IMR-90 (cell line): ENCODE measurements at regions not wholly inside any gene's neighbourhood (a gene's known extent, or its start where the extent isn't known, plus 50 kb on each side); places are given as distances from the start of the nearest gene placed in this dataset.

Experiments
- ATAC-seq: fragments of 200-7000 bp; cut with Tn5 transposase; 2 replicates; pipeline ENCODE4 v1.9.1; 2020; ENCODE audit warnings: low read depth, mild to moderate bottlenecking, moderate library complexity
- BruUV-seq: library from RNA; stranded (reverse); fragments of 400-500 nt; replicated peaks from 2 replicates; lab custom pipeline; 2021; lab: Mats Ljungman, UMichigan
- CTCF ChIA-PET: fragments of 300-600 bp; formaldehyde crosslinking; extraction: SDS; loops from one replicate; lab custom pipeline; 2021; ENCODE audit warnings: antibody characterized with exemption; lab: Yijun Ruan, JAX
- POLR2A ChIA-PET: fragments of 300-600 bp; sonication (Branson Sonifier 250); formaldehyde crosslinking; loops from one replicate; lab custom pipeline; 2022; ENCODE audit warnings: antibody characterized with exemption; ENCODE audit not compliant: unreplicated experiment; lab: Charles Lee
- DNase-seq: peaks from one replicate; pipeline ENCODE4 v3.0.0; 2013
- H2AFZ ChIP-seq: replicated peaks from 2 replicates; pipeline ENCODE3; 2013; ENCODE audit warnings: low read length, mild to moderate bottlenecking; ENCODE audit not compliant: poor library complexity
- H2AK5ac ChIP-seq: 2 replicates; pipeline ENCODE4 v1.6.1; 2013; ENCODE audit warnings: low read depth, low read length, inconsistent platforms
- H2AK9ac ChIP-seq: replicated peaks from 2 replicates; pipeline ENCODE3; 2013; ENCODE audit warnings: mild to moderate bottlenecking, low read depth, low read length, moderate library complexity; ENCODE audit not compliant: poor library complexity
- H2BK120ac ChIP-seq: 2 replicates; pipeline ENCODE4 v1.6.1; 2013; ENCODE audit warnings: low read depth, low read length, inconsistent platforms
- H2BK15ac ChIP-seq: 3 replicates; pipeline ENCODE4 v1.6.1; 2013; ENCODE audit warnings: low read depth, low read length, inconsistent platforms
- H2BK20ac ChIP-seq: 2 replicates; pipeline ENCODE4 v1.6.1; 2013; ENCODE audit warnings: low read depth, mild to moderate bottlenecking, inconsistent platforms, low read length, moderate library complexity
- H2BK5ac ChIP-seq: 2 replicates; pipeline ENCODE4 v1.6.1; 2013; ENCODE audit warnings: mild to moderate bottlenecking, low read depth, low read length, inconsistent platforms; ENCODE audit not compliant: poor library complexity, severe bottlenecking
- H3K14ac ChIP-seq: replicated peaks from 2 replicates; pipeline ENCODE4 v1.6.1; 2013; ENCODE audit warnings: low read depth, low read length, inconsistent platforms
- H3K18ac ChIP-seq: 2 replicates; pipeline ENCODE4 v1.6.1; 2013; ENCODE audit warnings: low read depth, low read length, control low read depth
- H3K23ac ChIP-seq: 2 replicates; pipeline ENCODE4 v1.6.1; 2013; ENCODE audit warnings: low read depth, low read length, inconsistent platforms
- H3K27ac ChIP-seq: 2 replicates; pipeline ENCODE4 v1.5.1; 2013; ENCODE audit warnings: mild to moderate bottlenecking, control low read depth, low read length; ENCODE audit not compliant: insufficient read depth
- H3K27me3 ChIP-seq: 2 replicates; pipeline ENCODE4 v1.6.1; 2013; ENCODE audit warnings: low read length; ENCODE audit not compliant: control insufficient read depth, insufficient read depth
- H3K36me3 ChIP-seq: 2 replicates; pipeline ENCODE4 v1.6.1; 2013; ENCODE audit warnings: low read length, mixed read lengths; ENCODE audit not compliant: control insufficient read depth, insufficient read depth
- H3K4ac ChIP-seq: 2 replicates; pipeline ENCODE4 v1.6.1; 2013; ENCODE audit warnings: low read depth, low read length, inconsistent platforms
- H3K4me1 ChIP-seq: 2 replicates; pipeline ENCODE4 v1.6.1; 2013; ENCODE audit warnings: low read length, mixed read lengths; ENCODE audit not compliant: control insufficient read depth, insufficient read depth
- H3K4me2 ChIP-seq: 2 replicates; pipeline ENCODE4 v1.6.1; 2013; ENCODE audit warnings: low read depth, mild to moderate bottlenecking, control low read depth, low read length, moderate library complexity
- H3K4me3 ChIP-seq: 2 replicates; pipeline ENCODE4 v1.5.1; 2013; ENCODE audit warnings: low read depth, mild to moderate bottlenecking, control low read depth, low read length, moderate library complexity; ENCODE audit not compliant: insufficient read depth
- H3K56ac ChIP-seq: 2 replicates; pipeline ENCODE4 v1.6.1; 2013; ENCODE audit warnings: low read length, inconsistent platforms; ENCODE audit not compliant: insufficient read depth; ENCODE audit errors: extremely low read depth
- H3K79me1 ChIP-seq, 2 experiments: 2 replicates each; pipeline ENCODE4 v1.6.1; 2013; ENCODE audit warnings: low read length in 2 of 2, inconsistent platforms in 1 of 2, low read depth in 1 of 2
- H3K9ac ChIP-seq: 2 replicates; pipeline ENCODE4 v1.6.1; 2013; ENCODE audit warnings: low read depth, low read length, control low read depth
- H3K9me1 ChIP-seq: 2 replicates; pipeline ENCODE4 v1.6.1; 2013; ENCODE audit warnings: low read length, inconsistent platforms; ENCODE audit not compliant: insufficient read depth
- H3K9me3 ChIP-seq: 2 replicates; pipeline ENCODE4 v1.6.1; 2013; ENCODE audit warnings: low read length; ENCODE audit not compliant: control insufficient read depth, insufficient read depth
- H4K20me1 ChIP-seq: 2 replicates; pipeline ENCODE4 v1.6.1; 2013; ENCODE audit warnings: low read length, inconsistent platforms; ENCODE audit not compliant: insufficient read depth
- H4K5ac ChIP-seq: 2 replicates; pipeline ENCODE4 v1.6.1; 2013; ENCODE audit warnings: mild to moderate bottlenecking, low read depth, low read length, control low read depth
- H4K8ac ChIP-seq, 2 experiments: 2 replicates each; pipeline ENCODE4 v1.6.1; 2013; ENCODE audit warnings: low read depth in 2 of 2, low read length in 2 of 2, control low read depth in 1 of 2, inconsistent platforms in 1 of 2
- H4K91ac ChIP-seq: 2 replicates; pipeline ENCODE4 v1.6.1; 2013; ENCODE audit warnings: low read depth, low read length, inconsistent platforms; ENCODE audit not compliant: insufficient read depth
- CEBPB ChIP-seq: IDR thresholded peaks from 2 replicates; pipeline ENCODE4 v1.6.1; 2012; ENCODE audit warnings: low read depth, low read length, improper control_type of control experiment
- CHD1 ChIP-seq: IDR thresholded peaks from 2 replicates; pipeline ENCODE4 v1.6.1; 2012; ENCODE audit warnings: low read depth, low read length, improper control_type of control experiment
- FOS ChIP-seq: fragments of 150-350 bp; IDR thresholded peaks from 2 replicates; pipeline ENCODE4 v1.6.1; 2016; ENCODE audit warnings: low read depth, low read length
- MAZ ChIP-seq: IDR thresholded peaks from 2 replicates; pipeline ENCODE4 v1.6.1; 2012; ENCODE audit warnings: low read depth, mild to moderate bottlenecking, low read length, improper control_type of control experiment, moderate library complexity, borderline replicate concordance
- NFE2L2 ChIP-seq: fragments of 150-350 bp; IDR thresholded peaks from 2 replicates; pipeline ENCODE4 v1.6.1; 2016; ENCODE audit warnings: low read depth, mild to moderate bottlenecking, low read length
- POLR2A ChIP-seq: IDR thresholded peaks from 2 replicates; pipeline ENCODE4 v1.6.1; 2012; ENCODE audit warnings: mild to moderate bottlenecking, low read depth, low read length
- SMC3 ChIP-seq: fragments of 150-350 bp; IDR thresholded peaks from 2 replicates; pipeline ENCODE4 v1.6.1; 2016; ENCODE audit warnings: low read depth, mild to moderate bottlenecking, antibody characterized with exemption, low read length, moderate library complexity
- dilution Hi-C: fragments of 300-500 bp; cut with HindIII; formaldehyde crosslinking; loops from one replicate; pipeline ENCODE4 v1.14.3; 2018; ENCODE audit warnings: low sequenced_read_pairs; ENCODE audit not compliant: unreplicated experiment
- in situ Hi-C: fragments of 300-500 bp; cut with MboI; formaldehyde crosslinking; loops from 3 replicates; pipeline ENCODE4 v1.14.3; 2019; ENCODE audit warnings: low sequenced_read_pairs, inconsistent platforms, mixed read lengths
- intact Hi-C: fragments of 100-400 bp; cut with micrococcal nuclease; formaldehyde crosslinking; loops from 2 replicates; pipeline ENCODE4 v1.10.0; 2022
- TF ChIP-seq, protein P1 (sequence below): fragments of 150-350 bp; IDR thresholded peaks from 2 replicates; pipeline ENCODE4 v1.6.1; 2017; ENCODE audit warnings: mild to moderate bottlenecking, antibody characterized with exemption, low read length, low read depth
- TF ChIP-seq, protein P2 (sequence below): conservative IDR thresholded peaks from 2 replicates; pipeline ENCODE4 v1.5.1; 2012; ENCODE audit warnings: mild to moderate bottlenecking, low read depth, low read length, improper control_type of control experiment

GRCh38 chr4:81557306-81557705 lies 85.6 kb upstream of the RASGEF1B start:
- no peak overlapping the region for H2BK5ac ChIP-seq
- H2BK15ac ChIP-seq = no peak overlapping the region
- H4K8ac ChIP-seq = no peak overlapping the region
- no peak overlapping the region for H4K5ac ChIP-seq
- no peak overlapping the region for H3K4me3 ChIP-seq
- no peak overlapping the region for H2BK120ac ChIP-seq
- ChIA-PET POLR2A (no interaction called here), CTCF (interaction anchor here (0.6 kb wide), 1 partner anchor 15 kb away, joined by 3 read pairs; no protein-coding TSS in a partner anchor)
- intact Hi-C loops (no loop called here), dilution Hi-C loops (no loop called here), in situ Hi-C loops (no loop called here)
- no peak overlapping the region for H4K91ac ChIP-seq
- H3K4ac ChIP-seq = no peak overlapping the region
- H3K18ac ChIP-seq = no peak overlapping the region
- H2AK9ac ChIP-seq = no peak overlapping the region
- BruUV-seq = no TSS peak
- H3K4me2 ChIP-seq = no peak overlapping the region
- no peak overlapping the region for H2BK20ac ChIP-seq
- DNase-seq = no peak
- no peak overlapping the region; the same call in 1 of the 2 replicates for H3K56ac ChIP-seq
- H3K23ac ChIP-seq = no peak overlapping the region
- H3K36me3 ChIP-seq = no peaks in the 10 kb centered on the region
- no peak overlapping the region for H3K9ac ChIP-seq
- H2AK5ac ChIP-seq = no peak overlapping the region
- H3K9me1 ChIP-seq = no peaks in the 10 kb centered on the region
- no peaks in the 10 kb centered on the region for H3K27me3 ChIP-seq
- H4K20me1 ChIP-seq = no peaks in the 10 kb centered on the region
- H3K79me1 ChIP-seq = no peaks in the 10 kb centered on the region
- H3K4me1 ChIP-seq = no peaks in the 10 kb centered on the region
- no peaks in the 10 kb centered on the region for H3K9me3 ChIP-seq
- no peak for ATAC-seq
- no peak overlapping the region for H2AFZ ChIP-seq
- H3K14ac ChIP-seq = no peak overlapping the region
- H3K27ac ChIP-seq = no peak overlapping the region
- TF ChIP-seq CHD1 (no peak), MAZ (no peak), FOS (no peak), POLR2A (no peak), CEBPB (no peak), SMC3 (no peak), NFE2L2 (no peak)
- TF ChIP-seq, protein P1, sequence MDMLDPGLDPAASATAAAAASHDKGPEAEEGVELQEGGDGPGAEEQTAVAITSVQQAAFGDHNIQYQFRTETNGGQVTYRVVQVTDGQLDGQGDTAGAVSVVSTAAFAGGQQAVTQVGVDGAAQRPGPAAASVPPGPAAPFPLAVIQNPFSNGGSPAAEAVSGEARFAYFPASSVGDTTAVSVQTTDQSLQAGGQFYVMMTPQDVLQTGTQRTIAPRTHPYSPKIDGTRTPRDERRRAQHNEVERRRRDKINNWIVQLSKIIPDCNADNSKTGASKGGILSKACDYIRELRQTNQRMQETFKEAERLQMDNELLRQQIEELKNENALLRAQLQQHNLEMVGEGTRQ = no peak
- TF ChIP-seq, protein P2, sequence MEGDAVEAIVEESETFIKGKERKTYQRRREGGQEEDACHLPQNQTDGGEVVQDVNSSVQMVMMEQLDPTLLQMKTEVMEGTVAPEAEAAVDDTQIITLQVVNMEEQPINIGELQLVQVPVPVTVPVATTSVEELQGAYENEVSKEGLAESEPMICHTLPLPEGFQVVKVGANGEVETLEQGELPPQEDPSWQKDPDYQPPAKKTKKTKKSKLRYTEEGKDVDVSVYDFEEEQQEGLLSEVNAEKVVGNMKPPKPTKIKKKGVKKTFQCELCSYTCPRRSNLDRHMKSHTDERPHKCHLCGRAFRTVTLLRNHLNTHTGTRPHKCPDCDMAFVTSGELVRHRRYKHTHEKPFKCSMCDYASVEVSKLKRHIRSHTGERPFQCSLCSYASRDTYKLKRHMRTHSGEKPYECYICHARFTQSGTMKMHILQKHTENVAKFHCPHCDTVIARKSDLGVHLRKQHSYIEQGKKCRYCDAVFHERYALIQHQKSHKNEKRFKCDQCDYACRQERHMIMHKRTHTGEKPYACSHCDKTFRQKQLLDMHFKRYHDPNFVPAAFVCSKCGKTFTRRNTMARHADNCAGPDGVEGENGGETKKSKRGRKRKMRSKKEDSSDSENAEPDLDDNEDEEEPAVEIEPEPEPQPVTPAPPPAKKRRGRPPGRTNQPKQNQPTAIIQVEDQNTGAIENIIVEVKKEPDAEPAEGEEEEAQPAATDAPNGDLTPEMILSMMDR = no peak
